Inflammatory macrophage treated with lipopolysaccharide for 1 hour (primary cell): ENCODE measurements at regions not wholly inside any gene's neighbourhood (a gene's known extent, or its start where the extent isn't known, plus 50 kb on each side); places are given as distances from the start of the nearest gene placed in this dataset.
"Not testable (repeated sequence)": the region's sequence is repeated elsewhere in the genome, so short reads cannot be mapped to it uniquely, and the experiment has no call there.

Source experiments
- DNase-seq, 2 donors: peaks; one replicate each; pipeline ENCODE4 v3.0.0-alpha.2; 2020 to 2022

- no peak for DNase-seq
These were observed 91.0 kb upstream of the MCHR2 start for GRCh38 chr6:100084991-100085364.

- no peak for DNase-seq
These were observed 90.4 kb upstream of the MCHR2 start for GRCh38 chr6:100084316-100084990.

GRCh38 chr6:100078509-100078908 lies 84.5 kb upstream of the MCHR2 start:
- no peak for DNase-seq

- DNase-seq = no peak
These were observed 71.3 kb upstream of the MCHR2 start for GRCh38 chr6:100065348-100065747.

- DNase-seq = no peak
These were observed 68.6 kb upstream of the MCHR2 start for GRCh38 chr6:100062621-100063020.

- no peak for DNase-seq
These were observed 63.9 kb upstream of the MCHR2 start for GRCh38 chr6:100057941-100058340.

- DNase-seq = no peak
These were observed 56.5 kb upstream of the MCHR2 start for GRCh38 chr6:100050550-100050949.

GRCh38 chr6:100043961-100044360 lies 49.9 kb upstream of the MCHR2 start:
- DNase-seq = not testable (repeated sequence)
